H54 (cell line): ENCODE measurements at regions not wholly inside any gene's neighbourhood (a gene's known extent, or its start where the extent isn't known, plus 50 kb on each side); places are given as distances from the start of the nearest gene placed in this dataset.

Experiments
- DNase-seq: peaks from one replicate; pipeline ENCODE4 v3.0.0; 2011; ENCODE audit warnings: low spot score, mixed read lengths; ENCODE audit not compliant: insufficient read length
- FAIRE-seq: peaks from 3 replicates; lab custom pipeline; 2011; peaks lifted over from hg19 to GRCh38; lab: Jason Lieb, UNC
- POLR2A ChIP-seq: IDR thresholded peaks from 2 replicates; pipeline ENCODE4 v1.6.1; 2011; ENCODE audit warnings: low read depth, mild to moderate bottlenecking, low read length

DNA sequence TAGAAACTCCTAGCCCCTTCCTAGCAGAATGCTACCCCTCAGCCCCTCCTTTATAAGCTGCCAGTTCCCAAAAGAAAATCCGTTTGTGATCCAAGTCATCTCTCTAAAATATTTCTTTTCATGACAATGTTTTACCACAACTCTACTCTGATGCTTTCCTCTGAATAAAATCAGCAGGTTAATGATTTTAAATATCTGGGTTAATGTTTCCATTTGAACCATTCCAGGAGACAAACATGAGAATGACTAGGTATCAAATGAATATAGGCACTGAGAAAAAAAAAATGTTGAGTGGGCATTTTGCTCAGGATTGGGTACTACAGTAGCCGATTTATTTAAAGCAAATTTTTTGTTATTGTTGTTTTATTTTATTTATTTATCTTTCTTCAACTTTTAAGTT lies 360.3 kb downstream of the WDR11 start:
- FAIRE-seq: no peak
- no peak for DNase-seq
- no peak for TF ChIP-seq POLR2A

DNA sequence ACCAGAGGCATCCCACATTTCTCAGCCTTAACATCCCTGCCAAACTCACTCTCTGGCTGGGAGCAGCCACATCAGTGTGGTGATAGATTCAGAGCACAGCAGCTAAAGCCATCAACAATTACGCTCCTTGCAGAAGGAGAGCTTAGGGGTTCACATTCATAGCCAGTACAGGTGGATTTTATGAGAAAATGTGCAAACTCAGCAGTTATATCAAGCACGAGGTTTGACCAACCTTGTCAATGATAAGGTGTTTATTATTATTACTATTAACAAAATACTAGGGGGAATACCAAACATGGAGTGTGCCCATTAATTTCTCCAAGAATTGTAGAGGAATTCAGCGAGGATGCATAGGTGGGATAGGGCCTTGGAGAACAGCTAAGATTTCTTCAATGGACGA lies 362.3 kb downstream of the WDR11 start:
- FAIRE-seq (no peak), DNase-seq (no peak)
- no peak for TF ChIP-seq POLR2A

- no peak for TF ChIP-seq POLR2A
- FAIRE-seq (no peak), DNase-seq (no peak)
Observed at GRCh38 chr10:121216295-121216694, 365.1 kb downstream of the WDR11 start.

GRCh38 chr10:121216721-121217181 lies 365.6 kb downstream of the WDR11 start:
- FAIRE-seq (no peak), DNase-seq (no peak)
- no peak for TF ChIP-seq POLR2A

DNA sequence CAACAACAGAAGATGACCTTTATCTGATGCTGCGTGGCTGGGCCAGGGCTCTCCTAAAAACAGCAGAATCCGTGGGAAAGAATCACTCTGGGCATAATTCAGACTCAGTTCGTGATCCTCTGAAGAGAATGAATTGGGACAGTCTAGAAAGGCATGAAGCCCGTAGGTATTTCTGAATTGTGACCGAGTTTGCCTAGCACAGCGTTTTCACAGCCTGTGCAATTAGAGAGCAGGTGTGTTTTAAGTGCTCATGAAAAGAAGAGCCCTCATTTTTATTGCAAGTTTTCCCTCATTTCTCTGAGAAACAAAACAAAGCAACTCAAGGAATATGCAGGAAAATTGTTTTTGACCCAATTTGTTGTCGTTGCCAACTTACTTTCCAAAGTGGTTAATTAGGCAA lies 366.2 kb downstream of the WDR11 start:
- FAIRE-seq (no peak), DNase-seq (no peak)
- no peak for TF ChIP-seq POLR2A

DNA sequence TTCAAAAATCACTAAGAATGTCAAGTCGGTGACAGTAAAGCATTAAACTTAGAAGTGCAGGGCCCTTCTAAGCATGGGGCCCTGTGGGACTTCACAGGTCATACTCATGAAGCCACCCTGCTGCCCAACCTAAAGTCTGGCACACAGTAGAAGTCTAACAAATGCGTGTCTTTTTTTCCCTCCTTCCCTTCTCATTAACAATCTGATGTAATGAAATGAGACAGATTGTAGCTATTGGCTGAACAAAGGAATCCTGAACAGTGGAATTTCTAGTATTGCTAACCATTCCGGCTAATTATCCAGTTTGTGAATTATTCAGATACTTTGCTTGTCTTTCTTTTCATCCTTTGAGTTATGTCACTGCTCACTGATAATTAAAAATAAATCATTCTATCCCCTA lies 369.9 kb downstream of the WDR11 start:
- TF ChIP-seq POLR2A: no peak
- DNase-seq (no peak), FAIRE-seq (no peak)

DNA sequence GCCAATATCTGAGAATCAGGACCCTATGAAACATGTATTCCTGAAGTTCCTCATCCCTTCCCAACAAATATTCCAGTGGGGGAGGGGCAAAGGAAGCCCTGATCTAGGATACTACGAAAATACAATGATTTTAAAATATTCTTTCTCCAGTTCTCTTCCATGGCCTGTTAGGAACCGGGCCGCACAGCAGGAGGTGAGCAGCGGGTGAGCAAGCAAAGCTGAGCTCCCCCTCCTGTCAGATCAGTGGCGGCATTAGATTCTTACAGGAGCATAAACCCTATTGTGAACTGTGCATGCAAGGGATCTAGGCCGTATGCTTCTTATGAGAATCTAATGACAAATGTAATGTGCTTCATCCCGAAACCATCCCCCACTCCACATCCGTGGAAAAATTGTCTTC lies 370.8 kb downstream of the WDR11 start:
- DNase-seq (no peak), FAIRE-seq (no peak)
- TF ChIP-seq POLR2A: no peak

GRCh38 chr10:121222842-121223241 lies 371.7 kb downstream of the WDR11 start:
- no peak for FAIRE-seq
- TF ChIP-seq POLR2A: no peak

DNA sequence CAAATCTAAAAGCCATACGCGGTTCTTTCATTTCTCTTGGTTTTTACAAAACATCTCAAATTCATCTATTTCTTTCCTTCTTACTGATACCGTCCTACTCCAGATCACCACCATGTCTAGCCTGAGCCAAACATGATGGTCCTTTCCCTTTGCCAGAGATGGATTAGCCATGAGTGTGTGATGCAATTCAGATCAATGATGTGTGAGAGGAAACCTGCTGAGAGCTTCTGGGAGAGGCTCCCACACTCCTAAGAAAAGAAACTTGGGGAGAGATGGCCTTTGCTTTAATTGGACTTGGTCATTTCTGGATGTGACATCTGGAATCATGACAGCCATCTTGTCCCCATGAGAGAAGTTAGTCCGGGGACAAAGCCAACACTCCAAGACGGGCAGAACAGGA lies 367.2 kb downstream of the FGFR2 start:
- TF ChIP-seq POLR2A: no peak
- DNase-seq: no peak
- no peak for FAIRE-seq

More at GRCh38 chr10:121222842-121223241, 371.7 kb downstream of the WDR11 start:
- no peak for DNase-seq

GRCh38 chr10:121232494-121232893 lies 365.8 kb downstream of the FGFR2 start:
- FAIRE-seq (no peak), DNase-seq (no peak)
- no peak for TF ChIP-seq POLR2A

DNA sequence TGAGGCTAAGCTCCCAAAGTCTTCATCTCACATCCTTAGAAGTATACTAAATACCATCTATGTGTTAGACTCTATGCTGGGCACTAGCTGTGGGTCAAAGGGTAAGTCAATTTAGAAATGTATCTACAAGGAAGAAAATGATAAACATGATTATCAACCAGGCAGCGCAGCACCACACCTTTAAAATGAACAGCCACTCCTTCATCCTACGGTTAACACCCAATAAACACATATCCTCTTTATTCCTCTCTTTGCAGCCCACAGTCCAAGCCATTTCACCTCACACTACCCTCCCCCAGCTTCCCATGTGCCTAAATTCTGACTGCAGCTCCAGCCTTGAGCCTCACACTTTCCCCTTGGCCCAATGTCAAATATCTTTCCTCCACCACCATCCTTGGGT lies 362.6 kb downstream of the FGFR2 start:
- DNase-seq (no peak), FAIRE-seq (no peak)
- TF ChIP-seq POLR2A: no peak

GRCh38 chr10:121236621-121237020 lies 361.6 kb downstream of the FGFR2 start:
- no peak for FAIRE-seq
- no peak for TF ChIP-seq POLR2A
- DNase-seq: no peak

DNA sequence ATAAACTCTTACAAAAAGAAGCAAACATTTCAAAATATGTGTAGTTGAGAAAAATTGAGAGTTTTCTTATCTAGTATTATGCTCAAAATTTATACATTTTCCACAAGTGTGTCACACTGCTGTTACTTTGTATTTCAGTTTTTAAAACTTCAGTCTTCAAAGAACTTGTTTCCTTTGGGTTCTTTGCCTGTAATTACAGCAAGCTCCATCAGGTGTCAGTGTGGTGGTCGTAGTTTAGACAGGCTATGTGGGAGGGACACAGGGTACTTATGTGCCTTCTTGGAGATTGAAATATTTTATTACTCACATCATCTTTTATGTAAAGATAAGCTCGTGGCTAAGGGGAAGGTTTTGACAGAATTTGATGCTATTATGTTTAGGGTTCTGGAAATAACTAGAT lies 360.5 kb downstream of the FGFR2 start:
- DNase-seq (no peak), FAIRE-seq (no peak)
- no peak for TF ChIP-seq POLR2A

- no peak for FAIRE-seq
- TF ChIP-seq POLR2A: no peak
- no peak for DNase-seq
Observed at GRCh38 chr10:121240011-121240410, 358.2 kb downstream of the FGFR2 start.

DNA sequence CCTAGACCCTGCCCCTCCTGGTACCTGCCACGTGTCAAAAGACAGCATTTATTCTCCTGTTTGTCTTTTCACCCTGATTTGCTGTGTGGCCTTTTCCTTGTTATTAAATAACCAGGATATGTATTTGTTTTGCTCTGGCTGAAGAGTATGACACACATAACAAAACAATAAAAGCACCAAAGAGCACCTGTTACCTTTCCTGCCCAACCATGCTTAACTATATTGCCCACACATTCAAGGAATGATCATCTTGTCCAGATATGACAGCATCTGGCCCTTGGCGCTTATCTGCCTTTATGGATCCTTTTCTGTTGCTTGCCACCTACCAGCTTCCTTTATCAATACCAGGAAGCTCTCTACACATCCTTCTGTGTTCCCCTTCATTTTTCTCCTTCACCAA lies 357.7 kb downstream of the FGFR2 start:
- no peak for TF ChIP-seq POLR2A
- DNase-seq: no peak
- FAIRE-seq: no peak

DNA sequence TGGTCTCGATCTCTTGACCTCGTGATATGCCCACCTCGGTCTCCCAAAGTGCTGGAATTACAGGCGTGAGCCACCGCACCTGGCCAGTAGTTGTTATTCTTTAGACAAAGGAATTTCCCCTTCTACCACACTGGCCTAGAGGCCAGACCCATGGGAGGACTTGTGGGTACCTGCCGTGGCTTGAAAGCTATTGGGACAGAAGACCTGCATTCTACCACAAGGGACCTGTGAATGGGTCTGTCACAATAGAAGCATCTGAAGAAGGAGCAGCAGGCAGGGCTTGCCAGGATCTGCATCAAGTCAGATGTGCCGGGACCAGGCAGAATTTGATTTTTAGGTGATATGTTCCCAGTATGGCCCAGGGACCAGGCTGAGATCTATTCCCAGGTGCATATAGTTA lies 356.9 kb downstream of the FGFR2 start:
- FAIRE-seq: no peak
- TF ChIP-seq POLR2A: no peak
- no peak for DNase-seq
